Activated CD8-positive, alpha-beta memory T cell treated with anti-CD3 and anti-CD28 coated beads for 36 hours (primary cell): ENCODE measurements at regions not wholly inside any gene's neighbourhood (a gene's known extent, or its start where the extent isn't known, plus 50 kb on each side); places are given as distances from the start of the nearest gene placed in this dataset.

Experiments used
- CTCF ChIA-PET: fragments of 350-600 bp; sonication (Branson Sonifier 250); formaldehyde crosslinking; loops from one replicate; lab custom pipeline; 2021; ENCODE audit warnings: antibody characterized with exemption; lab: Charles Lee
- POLR2A ChIA-PET: fragments of 350-600 bp; sonication (Branson Sonifier 250); formaldehyde crosslinking; loops from one replicate; lab custom pipeline; 2021; ENCODE audit warnings: antibody characterized with exemption; lab: Charles Lee

DNA sequence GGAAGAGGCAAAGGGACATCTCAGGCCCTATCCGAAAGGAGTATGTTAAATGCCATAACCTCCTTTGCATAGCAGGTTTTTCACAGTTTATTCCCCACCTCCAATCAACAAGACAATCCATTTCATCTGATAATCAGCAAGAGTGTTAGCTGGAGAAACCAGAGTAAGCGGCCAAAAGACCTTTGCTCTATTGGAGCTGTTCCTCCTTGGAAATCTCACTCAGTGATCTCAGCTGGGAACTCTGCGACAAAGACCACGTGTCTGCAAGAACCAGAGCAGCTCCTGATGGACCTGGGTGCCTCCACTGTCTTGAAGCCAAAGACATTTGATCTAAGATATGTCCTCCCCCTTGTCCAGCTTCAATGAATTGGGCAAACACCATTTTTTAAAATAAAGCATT lies 241.0 kb downstream of the SEC61B start:
- ChIA-PET CTCF (no interaction called here), POLR2A (no interaction called here)

DNA sequence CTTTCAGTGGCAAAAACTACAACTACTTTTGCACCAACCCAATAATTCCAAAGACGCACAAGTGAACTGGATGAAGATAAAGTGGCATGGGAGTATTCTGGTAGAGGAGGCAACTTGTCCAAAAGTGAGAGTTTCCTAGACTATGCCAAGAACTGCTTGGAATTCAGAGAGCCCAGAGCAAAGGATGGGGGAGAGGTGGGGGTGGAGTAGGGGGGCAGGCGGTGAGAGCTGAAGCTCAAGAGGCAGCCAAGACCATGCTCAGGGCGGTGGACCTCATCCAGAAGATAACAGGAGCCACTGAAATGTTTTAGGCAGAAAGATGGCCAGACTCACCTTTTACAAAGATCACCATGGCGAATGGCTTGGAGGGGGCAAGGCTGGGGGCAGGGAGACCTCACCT lies 242.5 kb downstream of the SEC61B start:
- ChIA-PET POLR2A (no interaction called here), CTCF (no interaction called here)

DNA sequence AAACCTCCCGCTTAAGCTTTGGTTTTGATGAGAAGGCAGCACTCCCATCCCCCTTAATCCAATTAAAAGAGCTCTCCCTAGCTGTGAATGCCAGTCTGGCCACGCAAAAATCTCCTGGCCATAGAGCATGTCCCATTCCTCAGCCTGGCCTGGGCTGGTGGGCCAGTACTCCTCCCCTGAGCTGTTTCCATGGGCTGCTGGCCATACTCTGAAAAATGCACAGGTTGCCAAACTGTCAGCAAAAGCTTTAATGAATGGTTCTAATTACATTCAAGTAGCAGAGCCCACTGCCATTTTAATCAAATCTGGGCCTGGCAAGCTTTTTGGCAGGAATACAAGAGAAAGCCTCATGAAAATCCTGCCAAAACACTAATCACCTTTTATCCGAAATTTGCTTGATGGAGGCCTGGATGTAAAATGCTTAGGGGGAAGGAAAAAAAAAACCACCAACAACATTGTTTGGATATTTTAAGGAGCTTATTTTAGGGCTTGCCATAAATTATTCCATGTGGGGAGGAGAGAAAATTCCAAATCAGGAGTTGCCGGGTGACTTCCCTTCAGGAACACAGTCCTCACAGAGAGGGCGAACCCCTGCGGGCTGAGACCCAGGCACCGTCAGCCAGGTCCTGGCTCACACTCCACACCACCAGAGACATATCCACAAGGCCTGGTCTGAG lies 243.3 kb downstream of the SEC61B start:
- POLR2A ChIA-PET = no interaction called here

DNA sequence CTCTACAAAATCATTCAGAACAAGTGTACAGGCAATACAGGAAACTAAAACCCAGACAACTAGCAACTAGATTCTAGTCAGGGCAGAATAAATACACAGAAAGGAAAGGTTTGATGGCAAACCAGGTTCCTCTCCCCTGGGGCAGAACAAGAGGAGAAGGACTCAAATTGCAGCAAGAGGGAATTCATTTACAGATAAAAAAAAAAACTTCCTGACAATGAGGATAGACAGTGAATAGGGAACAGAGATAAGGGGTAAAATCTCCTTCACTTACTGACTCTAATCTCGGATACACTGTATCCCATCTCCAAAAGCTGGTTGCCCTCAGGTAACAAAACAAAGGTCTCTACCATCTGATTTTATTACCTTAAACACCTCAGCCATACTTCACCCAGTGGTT lies 244.0 kb downstream of the SEC61B start:
- CTCF ChIA-PET = no interaction called here
- POLR2A ChIA-PET = no interaction called here

More for the DNA sequence above, 243.3 kb downstream of the SEC61B start:
- CTCF ChIA-PET = no interaction called here

DNA sequence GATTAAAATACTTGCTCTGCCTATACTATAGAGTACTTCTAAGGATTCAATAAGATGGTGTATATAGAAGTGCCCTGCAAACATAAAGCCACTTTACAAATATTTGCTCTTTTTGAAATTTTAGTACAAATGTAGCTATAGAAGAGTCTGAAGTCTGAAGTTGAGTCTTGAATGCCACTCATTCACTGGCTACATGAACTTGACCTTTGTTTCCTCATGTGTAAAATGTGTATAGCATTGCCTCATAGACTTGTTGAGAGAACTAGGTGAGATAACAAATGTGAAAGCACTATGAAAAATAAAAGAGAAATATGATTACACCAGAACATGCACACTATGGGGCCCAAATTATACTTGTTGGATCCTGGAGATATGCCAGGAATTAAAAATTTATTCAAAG lies 244.7 kb downstream of the SEC61B start:
- ChIA-PET CTCF (no interaction called here), POLR2A (no interaction called here)

DNA sequence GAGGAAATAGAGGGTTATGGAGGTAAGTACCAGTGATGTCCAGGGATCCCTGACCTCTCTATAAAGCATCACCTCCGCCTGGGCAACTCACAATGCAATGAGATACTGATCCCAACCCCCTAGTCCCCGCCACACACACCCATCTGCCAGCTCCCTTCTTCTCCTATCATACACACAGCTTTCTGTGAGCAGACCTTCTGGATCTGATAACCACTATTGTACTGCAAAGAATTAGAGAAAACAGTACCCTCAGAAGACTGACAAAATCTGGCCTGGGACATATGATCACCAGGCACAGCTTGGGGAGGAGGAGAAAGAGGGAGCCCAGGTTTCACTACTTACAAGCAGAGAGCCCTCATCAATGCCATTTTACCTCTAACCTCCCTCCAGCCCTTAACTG lies 249.0 kb downstream of the SEC61B start:
- ChIA-PET CTCF (no interaction called here), POLR2A (no interaction called here)

DNA sequence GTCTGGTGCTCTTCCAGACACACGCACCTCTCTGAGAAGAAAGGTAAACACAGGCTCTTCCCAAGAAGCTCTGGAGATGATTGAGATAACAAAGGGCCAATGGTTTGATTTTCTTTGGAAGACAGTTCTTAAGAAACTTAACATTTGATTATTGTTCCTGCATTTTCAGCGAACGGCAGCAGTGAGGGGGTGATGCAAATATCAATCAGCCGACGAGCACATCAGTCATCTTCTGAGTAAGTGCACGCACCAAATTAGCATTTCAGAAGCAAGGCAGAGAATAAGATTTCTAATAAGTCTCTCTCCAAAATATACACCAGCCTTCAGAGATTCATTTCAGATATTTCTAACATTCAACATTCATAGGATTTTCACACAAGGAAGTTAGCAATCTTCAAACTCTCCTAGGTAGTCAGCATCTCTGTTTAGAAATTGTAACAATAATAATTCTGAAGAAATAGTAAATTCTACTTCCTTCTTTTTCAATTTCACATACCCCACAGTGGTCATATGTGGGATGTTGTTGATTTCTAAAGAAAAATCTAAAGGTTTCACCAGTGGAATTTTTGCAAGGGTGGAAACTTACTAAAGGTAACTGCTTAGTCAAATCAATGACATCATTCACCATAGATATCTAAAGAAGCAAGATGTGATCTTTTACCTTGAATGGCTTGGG lies 250.3 kb downstream of the SEC61B start:
- ChIA-PET POLR2A (no interaction called here), CTCF (no interaction called here)

DNA sequence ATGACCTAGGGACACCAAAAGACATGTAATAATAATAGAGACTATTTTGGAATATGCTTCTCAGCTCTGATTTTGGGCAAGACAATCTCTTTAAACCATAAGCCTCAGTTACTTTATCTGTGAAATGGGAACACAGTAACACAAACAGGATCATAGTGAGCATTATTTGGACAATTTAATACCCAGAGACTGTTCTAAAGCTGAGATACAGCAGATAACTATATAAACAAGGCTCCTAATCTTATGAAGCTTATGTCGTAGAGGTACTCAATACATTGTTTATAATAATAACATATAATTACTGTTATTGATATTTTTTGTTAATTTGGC lies 250.8 kb downstream of the SEC61B start:
- ChIA-PET CTCF (no interaction called here), POLR2A (no interaction called here)

DNA sequence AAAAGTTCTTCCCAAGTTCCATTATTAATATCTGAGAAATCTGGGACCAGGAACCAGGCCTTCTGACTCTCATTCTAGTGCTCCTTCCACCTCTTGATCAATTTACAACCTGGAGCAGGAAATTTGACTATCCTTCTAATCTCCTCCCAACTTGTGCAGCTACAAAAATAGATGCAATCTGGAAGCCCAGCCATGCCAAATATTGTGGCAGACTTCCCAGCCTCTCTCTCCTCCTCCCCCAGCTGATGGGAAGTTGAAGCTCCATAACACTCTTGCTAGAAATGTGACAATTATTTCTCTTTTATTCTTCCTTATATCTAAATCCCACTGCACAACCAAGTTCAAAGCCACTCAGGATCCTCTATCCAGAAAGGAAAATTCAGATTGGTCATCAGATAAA lies 252.1 kb downstream of the SEC61B start:
- ChIA-PET CTCF (no interaction called here), POLR2A (no interaction called here)

DNA sequence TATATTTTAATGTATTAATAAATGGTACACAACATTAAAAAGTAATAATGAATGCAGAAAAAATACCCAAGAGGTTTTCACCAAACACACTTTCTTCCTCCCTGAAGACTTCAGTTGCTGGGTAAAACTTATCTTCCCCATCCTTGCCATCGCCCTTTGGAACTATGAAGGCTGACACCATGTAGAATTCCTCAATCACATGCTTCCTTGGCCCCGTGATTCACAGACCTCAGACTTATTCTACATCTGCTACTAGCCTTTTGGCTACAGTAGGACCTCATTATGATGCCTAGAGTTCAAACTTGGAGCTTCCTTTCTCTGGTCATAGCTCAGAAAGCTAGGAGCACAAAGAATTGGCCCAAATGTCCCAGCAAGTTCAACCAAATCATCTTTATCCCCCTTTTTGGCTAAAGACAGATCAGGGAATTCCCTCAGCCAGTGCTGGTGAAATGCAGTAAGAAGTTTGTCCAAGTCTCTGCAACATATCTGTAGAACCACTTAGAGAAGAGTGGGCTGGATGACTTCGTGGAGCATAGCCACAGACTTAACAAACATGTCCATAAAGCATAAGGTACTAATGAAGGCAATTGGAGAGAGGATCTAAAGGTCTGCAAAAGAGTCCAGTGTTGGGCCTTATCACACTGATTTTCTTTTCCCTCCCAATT lies 253.5 kb downstream of the SEC61B start:
- ChIA-PET POLR2A (no interaction called here), CTCF (no interaction called here)

DNA sequence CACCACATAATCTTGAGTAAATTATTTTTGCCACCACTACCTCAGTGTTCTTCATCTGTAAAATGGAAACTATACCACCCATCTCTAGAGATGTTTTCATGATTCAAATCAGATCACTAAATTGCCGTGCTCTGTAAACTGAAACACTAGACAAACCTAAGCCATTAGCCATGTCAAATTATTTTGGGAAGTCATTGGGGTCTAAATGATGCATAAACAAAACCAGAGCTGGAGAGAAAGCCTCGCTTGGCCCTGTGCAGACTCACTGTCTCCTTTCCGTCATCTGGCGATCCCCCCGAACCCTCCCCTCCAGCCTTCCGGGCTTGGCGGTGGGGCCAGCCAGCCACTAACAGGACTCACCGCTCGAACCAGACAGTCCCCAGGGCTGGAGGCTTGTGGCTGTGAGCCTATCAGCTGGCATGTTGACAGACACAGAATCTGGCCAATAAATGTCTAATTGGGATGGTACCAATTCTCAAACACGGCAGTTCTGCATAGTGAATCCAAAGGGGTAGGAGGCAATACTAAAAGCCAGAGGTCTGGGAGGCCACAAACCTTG lies 256.5 kb downstream of the SEC61B start:
- POLR2A ChIA-PET = no interaction called here
- CTCF ChIA-PET = no interaction called here

DNA sequence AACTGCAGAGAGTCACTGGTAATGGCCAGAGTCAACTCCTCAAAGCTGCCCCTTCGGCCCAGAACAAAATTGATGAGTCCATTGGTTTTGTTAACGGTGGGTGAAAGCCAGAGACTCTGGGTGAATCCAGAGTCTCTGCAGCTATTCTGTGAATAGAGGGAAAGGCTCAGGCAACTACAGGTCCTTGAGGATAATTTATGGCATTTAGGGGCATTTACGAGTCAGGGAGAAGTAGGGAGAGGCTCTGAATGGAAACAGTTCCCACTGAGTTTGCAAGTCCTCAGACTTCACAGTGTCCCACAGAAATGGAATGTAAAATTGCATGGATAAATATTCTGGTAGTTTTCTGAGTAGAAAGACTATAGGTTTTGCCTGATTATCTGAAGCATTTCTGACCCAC lies 257.8 kb downstream of the SEC61B start:
- POLR2A ChIA-PET = no interaction called here
- CTCF ChIA-PET = no interaction called here

DNA sequence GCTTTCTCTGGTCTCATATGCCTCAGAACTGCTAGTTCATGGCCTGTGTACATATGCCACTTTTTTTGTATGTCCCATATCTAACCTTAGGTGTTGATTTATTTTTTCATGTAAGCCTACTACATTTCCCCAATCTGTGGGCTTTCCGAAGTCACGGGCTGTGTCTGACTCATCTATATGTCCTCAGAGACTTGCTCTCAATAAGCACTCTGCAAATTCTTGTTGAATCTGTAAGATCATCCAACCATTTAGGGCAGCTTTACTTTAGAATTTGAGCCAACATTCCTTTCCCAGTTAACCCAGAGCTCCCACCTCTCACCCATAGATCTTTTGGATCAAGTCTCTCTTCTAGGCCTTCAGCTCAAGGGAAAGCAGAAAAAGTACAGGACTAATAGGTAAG lies 263.4 kb downstream of the SEC61B start:
- ChIA-PET POLR2A (no interaction called here), CTCF (no interaction called here)

DNA sequence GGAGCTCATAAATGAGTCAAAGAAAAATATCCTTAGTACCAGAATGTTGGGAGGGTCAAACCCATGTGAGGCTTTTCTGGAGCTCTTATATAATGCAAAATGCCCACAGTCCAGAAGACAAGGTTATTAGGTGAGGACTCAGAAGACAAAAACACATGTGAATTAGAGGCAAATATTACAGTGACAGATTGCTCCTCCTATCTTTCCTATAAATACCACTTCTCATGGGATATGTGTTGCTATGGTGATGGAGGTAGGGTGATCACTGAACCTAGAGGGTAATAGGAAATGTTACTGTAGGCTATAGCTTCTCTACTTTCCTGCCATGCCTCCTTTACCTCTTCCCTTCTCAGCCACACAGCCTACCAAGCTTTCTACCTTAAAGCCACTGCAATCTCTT lies 264.6 kb downstream of the SEC61B start:
- POLR2A ChIA-PET = no interaction called here
- CTCF ChIA-PET = no interaction called here

DNA sequence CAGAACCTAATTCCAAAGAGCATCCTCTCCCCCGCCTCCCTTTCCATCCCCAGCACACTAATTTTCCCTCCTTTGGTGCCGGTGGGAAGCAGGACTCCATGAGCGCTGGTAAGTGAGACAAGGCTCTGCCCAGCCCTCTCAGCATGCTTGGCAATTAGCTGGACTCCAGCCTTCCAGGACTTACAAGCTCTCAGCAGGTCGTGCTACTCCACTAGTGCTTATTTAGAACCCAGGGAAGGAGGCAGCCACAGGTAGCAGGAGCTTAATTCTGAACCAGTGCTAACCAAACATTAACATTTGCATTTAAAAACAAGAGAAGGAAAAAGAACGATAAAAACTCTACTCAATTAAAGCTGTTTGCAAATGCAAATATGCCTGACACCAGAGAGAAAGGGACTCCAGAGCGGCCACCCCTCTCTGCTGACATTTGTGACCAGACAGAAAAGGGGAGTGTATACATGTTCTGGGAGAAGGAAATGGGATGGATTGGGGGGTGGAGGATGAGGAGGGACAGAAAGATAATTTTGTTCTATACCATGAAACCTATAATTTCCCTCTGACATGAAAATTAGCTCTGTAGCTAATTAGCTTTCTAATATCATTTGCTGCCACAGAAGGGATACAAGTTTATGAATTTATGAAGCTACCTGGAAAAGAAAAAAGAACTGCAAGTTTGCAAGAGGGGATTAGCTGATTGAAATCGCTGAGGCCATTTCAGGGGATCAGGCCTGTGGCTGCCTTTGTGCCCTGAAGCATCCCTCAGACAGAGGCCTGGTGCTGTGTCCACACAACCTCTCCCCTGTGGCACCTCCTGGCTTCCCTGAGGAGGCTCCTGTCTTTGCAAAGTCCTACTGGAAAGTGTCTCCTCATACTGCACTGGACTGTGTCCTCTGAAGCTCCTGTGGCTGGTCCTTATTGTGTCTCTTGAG lies 266.3 kb downstream of the SEC61B start:
- CTCF ChIA-PET = no interaction called here
- POLR2A ChIA-PET = no interaction called here

DNA sequence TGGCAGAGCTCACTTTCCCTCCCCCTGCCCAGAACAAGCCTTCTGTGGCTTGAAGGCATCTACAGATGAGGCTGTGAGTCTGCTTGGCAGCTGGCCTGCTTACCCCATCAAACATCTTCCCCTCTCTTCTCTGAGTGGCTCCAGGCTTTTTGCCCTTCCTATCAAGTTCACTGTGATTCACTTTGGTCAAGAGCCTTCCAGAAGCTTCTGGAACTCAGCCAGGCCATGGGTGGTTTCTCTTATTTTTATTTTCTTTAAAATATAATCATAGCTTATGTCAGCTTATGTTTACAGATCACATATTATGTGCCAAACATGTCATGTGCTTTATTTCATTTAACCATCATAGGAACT lies 267.0 kb downstream of the SEC61B start:
- ChIA-PET POLR2A (no interaction called here), CTCF (no interaction called here)

DNA sequence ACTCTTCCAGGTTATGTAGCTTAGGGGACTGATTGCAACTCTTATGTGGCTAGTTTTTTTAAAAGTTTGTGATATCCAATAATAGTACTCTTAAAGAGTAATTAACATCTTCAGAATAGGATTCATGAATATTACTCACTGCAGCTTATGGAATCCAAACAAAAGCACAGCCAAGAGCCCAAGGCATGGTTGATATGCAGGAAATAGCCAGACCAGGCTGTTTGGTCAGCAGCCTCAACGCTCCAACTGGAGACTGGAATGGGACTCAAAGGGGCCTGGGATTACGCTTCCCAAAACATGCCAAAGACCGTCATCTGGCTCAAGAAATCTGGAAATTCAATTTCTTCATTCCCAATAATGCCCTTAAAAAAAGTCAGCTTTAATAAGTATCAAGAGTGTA lies 268.6 kb downstream of the SEC61B start:
- ChIA-PET POLR2A (no interaction called here), CTCF (interaction anchor here (0.5 kb wide), 1 partner anchor 532 kb away, joined by 4 read pairs; no protein-coding TSS in a partner anchor)

DNA sequence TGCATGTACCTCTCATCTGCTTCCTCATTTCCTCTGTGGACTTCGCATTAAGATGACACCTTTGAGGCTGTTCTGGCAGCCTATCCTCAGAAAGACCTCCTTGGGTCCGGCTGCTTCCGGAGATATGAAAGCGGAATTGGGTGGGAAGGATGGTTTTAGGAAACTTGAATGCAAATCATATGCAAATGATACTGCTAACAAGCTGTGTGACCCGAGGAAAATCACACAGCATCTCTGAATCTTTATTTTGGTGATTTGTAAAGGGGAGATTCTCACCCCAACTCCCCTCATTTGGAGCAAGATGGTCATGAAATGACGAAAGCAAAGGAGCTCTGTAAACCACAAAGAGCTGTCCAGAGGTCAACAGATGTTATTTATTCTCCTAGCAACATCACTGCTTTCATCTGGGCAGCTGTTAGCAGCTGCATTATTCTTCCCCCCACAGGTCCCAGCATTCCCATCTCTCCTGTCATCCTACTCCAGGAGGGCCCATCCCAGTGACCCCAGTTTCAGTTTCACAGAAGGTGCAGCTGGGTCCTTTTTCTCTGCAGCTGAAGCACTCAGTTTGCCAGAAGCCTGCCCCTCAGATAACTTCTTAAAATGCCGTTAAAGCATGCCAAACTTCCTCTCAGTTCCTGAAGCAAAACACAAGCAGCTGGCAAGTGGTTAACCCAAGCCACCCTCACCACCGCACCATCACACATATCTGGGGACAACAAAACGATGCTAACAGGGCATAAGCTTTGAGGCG lies 269.5 kb downstream of the SEC61B start:
- ChIA-PET CTCF (interaction anchor here (0.5 kb wide), 1 partner anchor 531 kb away, joined by 4 read pairs; no protein-coding TSS in a partner anchor), POLR2A (no interaction called here)

DNA sequence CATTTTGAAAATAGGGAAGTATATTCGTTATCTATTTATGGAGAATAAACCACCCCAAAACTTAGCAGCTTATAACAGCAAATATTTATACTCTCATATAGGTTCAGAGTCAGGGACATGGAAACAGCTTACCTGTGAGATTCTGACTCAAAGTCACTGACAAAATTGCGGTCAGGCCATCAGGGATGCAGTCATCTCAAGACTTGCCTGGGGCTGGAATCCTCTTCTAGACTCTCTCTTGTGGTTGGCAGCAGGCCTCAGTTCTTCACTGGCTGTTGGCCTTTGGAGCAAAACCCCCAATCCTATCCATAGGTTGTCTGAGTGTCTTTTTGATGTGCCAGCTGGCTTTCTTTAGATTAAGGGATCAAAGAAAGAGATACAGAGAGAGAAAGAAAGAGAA lies 275.6 kb downstream of the SEC61B start:
- POLR2A ChIA-PET = no interaction called here
- CTCF ChIA-PET = no interaction called here
